Karpas-422 (cell line): ENCODE measurements at regions not wholly inside any gene's neighbourhood (a gene's known extent, or its start where the extent isn't known, plus 50 kb on each side); places are given as distances from the start of the nearest gene placed in this dataset.
"Not testable (repeated sequence)": the region's sequence is repeated elsewhere in the genome, so short reads cannot be mapped to it uniquely, and the experiment has no call there.

ENCODE experiments used
- DNase-seq: peaks from one replicate; pipeline ENCODE4 v3.0.0-alpha.2; 2015
- H2AFZ ChIP-seq: fragments of 200-600 bp; sonication (generic); 2 replicates; pipeline ENCODE4 v1.6.1; 2014; ENCODE audit warnings: antibody characterized with exemption, low read length, mixed read lengths
- H3K27ac ChIP-seq: fragments of 200-600 bp; sonication (generic); 2 replicates; pipeline ENCODE4 v1.5.1; 2014; ENCODE audit warnings: mild to moderate bottlenecking, low read length, moderate library complexity
- H3K27me3 ChIP-seq: fragments of 200-600 bp; sonication (generic); 2 replicates; pipeline ENCODE4 v1.6.1; 2014; ENCODE audit warnings: low read length, mixed read lengths
- H3K36me3 ChIP-seq: fragments of 200-600 bp; sonication (generic); 2 replicates; pipeline ENCODE4 v1.6.1; 2014; ENCODE audit warnings: low read length, mixed read lengths; ENCODE audit not compliant: insufficient read depth
- H3K4me1 ChIP-seq: fragments of 200-600 bp; sonication (generic); 2 replicates; pipeline ENCODE4 v1.6.1; 2014; ENCODE audit warnings: mild to moderate bottlenecking, low read length, mixed read lengths
- H3K4me2 ChIP-seq: fragments of 200-600 bp; sonication (generic); 2 replicates; pipeline ENCODE4 v1.6.1; 2014; ENCODE audit warnings: low read length, low read depth, mild to moderate bottlenecking; ENCODE audit not compliant: poor library complexity, severe bottlenecking
- H3K4me3 ChIP-seq: fragments of 200-600 bp; sonication (generic); 2 replicates; pipeline ENCODE4 v1.5.1; 2014; ENCODE audit warnings: mild to moderate bottlenecking, antibody characterized with exemption, low read length, mixed read lengths
- H3K79me2 ChIP-seq: fragments of 200-600 bp; sonication (generic); 2 replicates; pipeline ENCODE4 v1.6.1; 2014; ENCODE audit warnings: mild to moderate bottlenecking, low read length, mixed read lengths
- H3K9ac ChIP-seq: fragments of 200-600 bp; sonication (generic); 2 replicates; pipeline ENCODE4 v1.6.0; 2014; ENCODE audit warnings: low read length
- H3K9me2 ChIP-seq: fragments of 200-600 bp; sonication (generic), shearing (Covaris generic); replicated peaks from 2 replicates; pipeline ENCODE4 v1.6.0; 2014; ENCODE audit warnings: mild to moderate bottlenecking, low read length, moderate library complexity; ENCODE audit not compliant: insufficient read depth
- H3K9me3 ChIP-seq: fragments of 300-700, 200-600 bp; sonication (generic); 2 replicates; pipeline ENCODE4 v1.6.1; 2014; ENCODE audit warnings: low read length, mixed read lengths
- H4K20me1 ChIP-seq: fragments of 200-600 bp; sonication (generic); 2 replicates; pipeline ENCODE4 v1.6.1; 2014; ENCODE audit warnings: mild to moderate bottlenecking, antibody characterized with exemption, low read length, low read depth; ENCODE audit not compliant: insufficient read depth

DNA sequence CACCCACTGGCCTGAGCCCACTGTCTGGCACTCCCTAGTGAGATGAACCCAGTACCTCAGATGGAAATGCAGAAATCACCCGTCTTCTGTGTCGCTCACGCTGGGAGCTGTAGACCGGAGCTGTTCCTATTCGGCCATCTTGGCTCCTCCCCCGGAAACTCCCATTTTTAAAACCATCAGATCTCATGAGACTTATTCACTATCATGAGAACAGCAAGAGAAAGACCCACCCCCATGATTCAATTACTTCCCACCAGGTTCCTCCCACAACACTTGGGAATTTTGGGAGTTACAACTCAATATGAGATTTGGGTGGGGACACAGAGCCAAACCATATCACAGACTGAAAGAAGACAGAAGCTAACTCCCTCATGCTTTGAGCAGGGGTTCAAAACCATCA, 134.5 kb downstream of the SLC39A8 start:
- H3K9me2 ChIP-seq, H3K27ac ChIP-seq, H3K27me3 ChIP-seq, H2AFZ ChIP-seq, H3K36me3 ChIP-seq, H3K9me3 ChIP-seq, H3K4me2 ChIP-seq, H3K4me3 ChIP-seq, DNase-seq, H3K9ac ChIP-seq, H3K4me1 ChIP-seq, H3K79me2 ChIP-seq, H4K20me1 ChIP-seq: not testable (repeated sequence)

DNA sequence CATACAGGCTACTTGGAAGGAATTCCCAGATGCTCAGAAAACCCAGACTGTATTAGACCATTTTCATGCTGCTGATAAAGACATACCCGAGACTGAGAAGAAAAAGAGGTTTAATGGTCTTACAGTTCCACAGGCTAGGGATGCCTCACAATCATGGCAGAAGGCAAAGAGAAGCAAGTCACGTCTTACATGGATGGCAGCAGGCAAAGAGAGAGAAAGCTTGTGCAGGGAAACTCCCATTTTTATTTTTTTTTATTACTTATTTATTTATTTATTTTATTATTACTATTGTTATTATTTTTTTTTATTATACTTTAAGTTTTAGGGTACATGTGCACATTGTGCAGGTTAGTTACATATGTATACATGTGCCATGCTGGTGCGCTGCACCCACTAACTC, 140.6 kb downstream of the SLC39A8 start:
- not testable (repeated sequence) for H3K27me3 ChIP-seq, H2AFZ ChIP-seq, H3K9me3 ChIP-seq, H3K79me2 ChIP-seq, H4K20me1 ChIP-seq, H3K36me3 ChIP-seq, H3K9me2 ChIP-seq, H3K4me3 ChIP-seq, H3K27ac ChIP-seq, H3K4me2 ChIP-seq, DNase-seq, H3K9ac ChIP-seq, H3K4me1 ChIP-seq

DNA sequence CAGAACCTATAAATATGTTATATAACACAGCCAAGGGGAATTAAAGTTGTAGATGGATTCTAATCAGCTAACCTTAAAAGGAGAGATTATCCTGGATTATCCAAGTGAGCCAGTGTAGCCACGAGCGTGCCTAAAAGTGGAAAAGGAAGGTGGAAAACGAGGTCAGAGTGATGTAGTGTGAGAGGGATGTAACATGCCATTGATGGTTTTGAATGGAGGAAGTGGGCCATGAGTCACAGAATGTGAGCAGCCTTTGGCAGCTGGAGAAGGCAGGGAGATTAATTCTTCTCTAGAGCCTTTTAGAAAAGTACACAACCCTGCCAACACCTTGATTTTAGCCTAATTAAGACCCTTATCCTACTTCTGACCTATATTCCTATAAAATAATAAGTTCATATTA, 149.1 kb downstream of the SLC39A8 start:
- Histone ChIP-seq H3K4me3 (no peak overlapping the region), H3K4me1 (no peaks in the 10 kb centered on the region), H3K79me2 (no peaks in the 10 kb centered on the region), H3K36me3 (no peaks in the 10 kb centered on the region), H3K27ac (no peak overlapping the region), H4K20me1 (no peaks in the 10 kb centered on the region), H3K9ac (no peak overlapping the region), H3K4me2 (no peak overlapping the region), H3K9me3 (no peaks in the 10 kb centered on the region), H3K27me3 (no peaks in the 10 kb centered on the region), H3K9me2 (no peaks in the 10 kb centered on the region), H2AFZ (no peak overlapping the region)
- DNase-seq, result no peak

DNA sequence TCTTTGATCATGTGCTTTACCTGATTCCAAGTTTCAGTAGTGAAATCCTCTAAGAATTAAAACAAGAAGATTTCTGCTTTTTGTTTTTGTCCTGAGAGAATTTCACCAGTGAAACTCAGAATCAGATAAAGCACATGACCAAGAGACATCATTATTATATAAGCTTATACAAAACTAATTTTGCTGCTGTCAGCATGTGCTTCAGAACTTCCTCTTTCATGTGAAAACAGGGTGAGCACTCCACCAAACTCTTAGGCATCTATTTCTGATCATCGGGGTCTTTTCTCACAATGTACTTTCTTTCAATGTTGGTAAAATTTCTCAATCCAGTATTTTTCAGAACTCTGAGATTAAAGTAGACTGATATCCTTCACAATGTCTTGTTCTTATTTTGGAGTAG, 152.1 kb downstream of the SLC39A8 start:
- no peaks in the 10 kb centered on the region for H3K27me3 ChIP-seq
- no peaks in the 10 kb centered on the region for H3K79me2 ChIP-seq
- 0 out of 2 replicates have a peak overlapping the region, but pooled peaks have one; percentile 60 for H2AFZ ChIP-seq
- H3K9ac ChIP-seq, result no peak overlapping the region
- no peak overlapping the region for H3K27ac ChIP-seq
- DNase-seq, result peak; percentile 42
- no peak overlapping the region for H3K4me3 ChIP-seq
- no peaks in the 10 kb centered on the region for H3K9me3 ChIP-seq
- no peaks in the 10 kb centered on the region for H3K9me2 ChIP-seq
- no peaks in the 10 kb centered on the region for H3K4me1 ChIP-seq
- H4K20me1 ChIP-seq, result no peaks in the 10 kb centered on the region
- H3K36me3 ChIP-seq, result no peaks in the 10 kb centered on the region
- no peak overlapping the region for H3K4me2 ChIP-seq

DNA sequence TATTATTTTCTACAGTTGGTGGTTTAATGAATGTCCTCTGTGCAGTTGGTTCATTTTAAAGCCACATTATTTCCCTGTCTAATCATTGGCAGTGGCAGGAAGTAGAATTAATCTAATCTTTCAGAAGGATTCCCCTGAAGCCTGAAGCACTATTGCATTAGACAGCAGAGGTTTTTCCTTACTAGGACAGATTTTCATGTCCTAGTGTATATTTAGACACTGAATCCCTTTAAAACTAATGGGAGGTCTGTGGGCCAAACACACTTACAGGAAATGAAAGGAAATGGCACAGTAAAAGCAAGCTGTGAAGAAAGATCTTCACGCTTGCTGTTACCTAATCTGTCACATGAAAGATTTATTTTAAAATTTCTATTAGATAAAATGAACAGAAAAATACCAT, 165.2 kb downstream of the SLC39A8 start:
- H4K20me1 ChIP-seq, result no peaks in the 10 kb centered on the region
- H3K9me2 ChIP-seq, result no peaks in the 10 kb centered on the region
- 0 out of 2 replicates have a peak overlapping the region, but pooled peaks have one; percentile 34 for H2AFZ ChIP-seq
- H3K4me1 ChIP-seq, result peaks cover 5% of the 10 kb centered on the region
- H3K27me3 ChIP-seq, result no peaks in the 10 kb centered on the region
- H3K9me3 ChIP-seq, result no peaks in the 10 kb centered on the region
- peak overlapping the region; percentile 19 for H3K4me2 ChIP-seq
- H3K9ac ChIP-seq, result no peak overlapping the region
- no peaks in the 10 kb centered on the region for H3K79me2 ChIP-seq
- no peak overlapping the region for H3K27ac ChIP-seq
- no peaks in the 10 kb centered on the region for H3K36me3 ChIP-seq
- no peak overlapping the region for H3K4me3 ChIP-seq
- no peak for DNase-seq

DNA sequence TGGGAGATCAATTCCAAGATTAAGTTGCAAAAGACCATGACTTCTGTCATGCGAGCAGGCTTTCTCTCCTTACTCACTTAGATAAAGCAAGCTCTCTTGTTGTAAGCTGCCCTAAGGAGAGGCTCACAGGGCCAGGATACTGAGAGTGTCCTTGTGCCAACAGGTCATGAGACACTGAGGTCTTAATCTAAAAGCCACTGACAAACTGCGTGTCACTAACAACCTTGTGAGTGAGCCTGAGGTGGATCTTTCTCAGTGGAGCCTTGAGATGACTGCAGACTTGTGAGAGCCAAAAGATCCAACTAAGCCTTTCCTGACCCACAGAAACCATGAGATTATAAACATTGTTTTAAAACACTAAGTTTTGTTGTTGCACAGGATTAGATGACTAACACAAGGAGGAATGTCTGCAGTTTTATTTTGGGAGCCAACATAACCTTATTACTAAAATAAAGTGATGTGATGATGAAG, 170.5 kb downstream of the SLC39A8 start:
- Histone ChIP-seq H3K4me2 (no peak overlapping the region), H3K27ac (no peak overlapping the region), H3K4me3 (no peak overlapping the region), H3K9me3 (no peaks in the 10 kb centered on the region), H3K9ac (no peak overlapping the region), H3K27me3 (no peaks in the 10 kb centered on the region), H3K36me3 (no peaks in the 10 kb centered on the region), H3K9me2 (no peaks in the 10 kb centered on the region), H4K20me1 (no peaks in the 10 kb centered on the region), H3K79me2 (no peaks in the 10 kb centered on the region), H2AFZ (no peak overlapping the region), H3K4me1 (peaks cover under 1% of the 10 kb centered on the region)
- no peak for DNase-seq

DNA sequence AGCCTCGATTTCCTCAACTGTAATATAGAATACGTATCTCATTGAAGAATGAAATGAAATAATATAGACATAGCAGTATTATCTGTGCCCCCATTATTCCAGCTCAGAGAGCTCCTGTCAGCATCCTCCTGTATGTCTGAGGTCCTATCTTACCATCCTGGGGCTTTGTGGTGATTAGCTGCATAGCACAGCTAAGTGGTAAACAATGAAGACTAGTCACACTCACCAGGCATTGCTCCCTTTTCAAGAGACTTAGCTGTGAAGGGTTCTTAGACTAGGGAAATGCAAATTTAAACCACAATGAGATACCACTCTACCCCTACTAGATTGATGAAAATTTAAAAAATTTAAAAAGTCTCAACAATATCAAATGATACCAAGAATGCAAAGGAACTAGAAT, 172.9 kb downstream of the SLC39A8 start:
- Histone ChIP-seq H3K9me2 (no peaks in the 10 kb centered on the region), H3K27ac (no peak overlapping the region), H3K4me3 (no peak overlapping the region), H3K4me1 (peaks cover 7% of the 10 kb centered on the region), H3K4me2 (no peak overlapping the region), H3K9ac (no peak overlapping the region), H3K27me3 (no peaks in the 10 kb centered on the region), H2AFZ (no peak overlapping the region), H4K20me1 (no peaks in the 10 kb centered on the region), H3K79me2 (no peaks in the 10 kb centered on the region), H3K36me3 (no peaks in the 10 kb centered on the region), H3K9me3 (no peaks in the 10 kb centered on the region)
- no peak for DNase-seq

DNA sequence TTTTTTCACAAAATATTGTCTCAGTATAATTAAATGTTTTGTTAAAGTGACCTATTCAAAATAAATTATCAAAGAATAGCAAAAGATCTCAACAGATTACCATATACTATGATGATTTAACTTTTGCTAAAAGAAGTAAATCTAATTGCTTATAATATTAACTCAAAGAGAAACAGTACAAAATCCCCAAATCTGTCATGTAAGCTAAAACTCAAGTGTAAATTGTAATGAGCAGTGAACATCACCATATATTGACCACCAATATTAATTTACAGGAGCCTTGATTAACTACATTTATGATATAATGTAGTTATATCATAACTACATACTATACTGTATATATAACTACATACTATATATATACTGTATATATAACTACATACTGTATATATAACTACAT, 174.4 kb downstream of the SLC39A8 start:
- Histone ChIP-seq H3K36me3 (no peaks in the 10 kb centered on the region), H3K27me3 (no peaks in the 10 kb centered on the region), H4K20me1 (no peaks in the 10 kb centered on the region), H2AFZ (no peak overlapping the region), H3K9me3 (no peaks in the 10 kb centered on the region), H3K9me2 (no peaks in the 10 kb centered on the region), H3K4me3 (no peak overlapping the region), H3K9ac (no peak overlapping the region), H3K27ac (no peak overlapping the region), H3K4me1 (peaks cover 7% of the 10 kb centered on the region), H3K4me2 (no peak overlapping the region), H3K79me2 (no peaks in the 10 kb centered on the region)
- DNase-seq, result no peak

DNA sequence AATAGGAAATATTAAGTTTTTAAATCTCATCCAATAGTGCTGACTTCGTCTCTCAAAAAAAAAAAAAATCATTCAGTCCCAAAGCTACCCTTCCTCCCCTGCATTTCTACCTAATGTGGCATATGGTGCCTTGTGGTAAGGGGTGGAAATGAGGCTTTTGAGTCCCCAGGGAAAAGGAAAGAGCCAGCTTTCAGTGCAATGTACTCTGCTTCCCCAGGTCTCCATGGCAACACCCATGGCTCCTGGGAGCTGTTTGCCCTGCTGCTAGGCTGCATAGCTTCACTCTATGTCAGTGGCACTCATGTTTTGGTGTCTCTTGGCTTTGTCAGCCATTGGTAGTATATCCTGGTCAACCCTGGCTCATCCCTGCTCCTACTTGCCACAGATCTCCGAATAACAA, 175.9 kb downstream of the SLC39A8 start:
- Histone ChIP-seq H3K4me3 (no peak overlapping the region), H3K79me2 (no peaks in the 10 kb centered on the region), H3K27ac (no peak overlapping the region), H3K9me2 (no peaks in the 10 kb centered on the region), H3K36me3 (no peaks in the 10 kb centered on the region), H3K4me2 (no peak overlapping the region), H3K4me1 (peaks cover 7% of the 10 kb centered on the region), H3K9me3 (no peaks in the 10 kb centered on the region), H3K9ac (no peak overlapping the region), H2AFZ (no peak overlapping the region), H3K27me3 (no peaks in the 10 kb centered on the region), H4K20me1 (no peaks in the 10 kb centered on the region)
- no peak for DNase-seq
